Left hindlimb (tissue), 1 donor: ENCODE measurements at regions not wholly inside any gene's neighbourhood (a gene's known extent, or its start where the extent isn't known, plus 50 kb on each side); places are given as distances from the start of the nearest gene placed in this dataset.

Experiments used
- DNase-seq: peaks from one replicate; pipeline ENCODE4 v3.0.0-alpha.2; 2018

- no peak for DNase-seq
Observed at GRCh38 chr1:177784936-177785335, 184.9 kb downstream of the SEC16B start.

- DNase-seq, result no peak
Observed at GRCh38 chr1:177784409-177784808, 185.4 kb downstream of the SEC16B start.

- no peak for DNase-seq
Observed at GRCh38 chr1:177783051-177783450, 186.8 kb downstream of the SEC16B start.

GRCh38 chr1:177780096-177780700 is 189.7 kb downstream of the SEC16B start:
- no peak for DNase-seq

- DNase-seq, result no peak
Observed at GRCh38 chr1:177779166-177779965, 190.5 kb downstream of the SEC16B start.

GRCh38 chr1:177775924-177776323 is 193.9 kb downstream of the SEC16B start:
- DNase-seq, result no peak

GRCh38 chr1:177772386-177772960 is 197.4 kb downstream of the SEC16B start:
- DNase-seq, result no peak

GRCh38 chr1:177771688-177772087 is 198.2 kb downstream of the SEC16B start:
- DNase-seq, result no peak

- DNase-seq, result no peak
Observed at GRCh38 chr1:177770096-177770495, 199.8 kb downstream of the SEC16B start.

GRCh38 chr1:177755851-177756560 is 213.9 kb downstream of the SEC16B start:
- no peak for DNase-seq

- no peak for DNase-seq
Observed at GRCh38 chr1:177754603-177755002, 215.3 kb downstream of the SEC16B start.

GRCh38 chr1:177753655-177754054 is 216.2 kb downstream of the SEC16B start:
- DNase-seq, result no peak

- no peak for DNase-seq
Observed at GRCh38 chr1:177748080-177748801, 221.6 kb downstream of the SEC16B start.

- no peak for DNase-seq
Observed at GRCh38 chr1:177746155-177746554, 223.7 kb downstream of the SEC16B start.

GRCh38 chr1:177744906-177745305 is 225.0 kb downstream of the SEC16B start:
- DNase-seq, result no peak

GRCh38 chr1:177741476-177741875 is 228.4 kb downstream of the SEC16B start:
- DNase-seq, result no peak

- no peak for DNase-seq
Observed at GRCh38 chr1:177739780-177740179, 230.1 kb downstream of the SEC16B start.

GRCh38 chr1:177737456-177737855 is 232.4 kb downstream of the SEC16B start:
- no peak for DNase-seq

- no peak for DNase-seq
Observed at GRCh38 chr1:177732178-177732577, 237.7 kb downstream of the SEC16B start.

GRCh38 chr1:177729646-177730045 is 240.2 kb downstream of the SEC16B start:
- no peak for DNase-seq

- no peak for DNase-seq
Observed at GRCh38 chr1:177723533-177723932, 246.3 kb downstream of the SEC16B start.

GRCh38 chr1:177710696-177711620 is 258.9 kb downstream of the SEC16B start:
- no peak for DNase-seq
